NCI-H2107 (cell line): ENCODE measurements at regions not wholly inside any gene's neighbourhood (a gene's known extent, or its start where the extent isn't known, plus 50 kb on each side); places are given as distances from the start of the nearest gene placed in this dataset.

Experiments
- DNase-seq: peaks from one replicate; lab custom pipeline; 2025; lab: John Stamatoyannopoulos, UW

GRCh38 chr2:138441916-138442315, 59.7 kb upstream of the SPOPL start:
- DNase-seq, result no peak

GRCh38 chr2:138444411-138444810, 57.2 kb upstream of the SPOPL start:
- no peak for DNase-seq

- DNase-seq, result no peak
Observed at GRCh38 chr2:138445227-138445626, 56.3 kb upstream of the SPOPL start.

- DNase-seq, result no peak
Observed at GRCh38 chr2:138446043-138446442, 55.5 kb upstream of the SPOPL start.

- no peak for DNase-seq
Observed at GRCh38 chr2:138447889-138448570, 53.5 kb upstream of the SPOPL start.
